DMS53 (cell line): ENCODE measurements at regions not wholly inside any gene's neighbourhood (a gene's known extent, or its start where the extent isn't known, plus 50 kb on each side); places are given as distances from the start of the nearest gene placed in this dataset.

Experiments used
- DNase-seq: peaks from one replicate; lab custom pipeline; 2025; lab: John Stamatoyannopoulos, UW

- DNase-seq: no peak
Observed at GRCh38 chr5:118052503-118052902, 935.8 kb downstream of the DTWD2 start.

- no peak for DNase-seq
Observed at GRCh38 chr5:118044169-118044568, 944.2 kb downstream of the DTWD2 start.

- DNase-seq: no peak
Observed at GRCh38 chr5:118043531-118043930, 944.8 kb downstream of the DTWD2 start.

GRCh38 chr5:118042076-118042475, 946.3 kb downstream of the DTWD2 start:
- peak; percentile 20 for DNase-seq

GRCh38 chr5:118040496-118040895, 947.9 kb downstream of the DTWD2 start:
- DNase-seq: no peak

GRCh38 chr5:118033686-118034338, 954.5 kb downstream of the DTWD2 start:
- DNase-seq: no peak

- DNase-seq: peak; percentile 7
Observed at GRCh38 chr5:118029807-118030206, 958.5 kb downstream of the DTWD2 start.

- DNase-seq: peak; percentile 79
Observed at GRCh38 chr5:118022062-118022461, 966.3 kb downstream of the DTWD2 start.

- DNase-seq: no peak
Observed at GRCh38 chr5:118017536-118017935, 970.8 kb downstream of the DTWD2 start.

- DNase-seq: no peak
Observed at GRCh38 chr5:118016396-118016795, 972.0 kb downstream of the DTWD2 start.

- DNase-seq: no peak
Observed at GRCh38 chr5:118015511-118015910, 972.8 kb downstream of the DTWD2 start.

GRCh38 chr5:118009741-118010297, 978.5 kb downstream of the DTWD2 start:
- DNase-seq: no peak

GRCh38 chr5:118008779-118009178, 979.6 kb downstream of the DTWD2 start:
- DNase-seq: no peak

GRCh38 chr5:118007262-118007661, 981.1 kb downstream of the DTWD2 start:
- peak; percentile 14 for DNase-seq

GRCh38 chr5:118006219-118006618, 982.1 kb downstream of the DTWD2 start:
- no peak for DNase-seq

- DNase-seq: peak; percentile 42
Observed at GRCh38 chr5:117999939-118000549, 988.3 kb downstream of the DTWD2 start.

- DNase-seq: no peak
Observed at GRCh38 chr5:117982691-117983090, 1005.7 kb downstream of the DTWD2 start.

GRCh38 chr5:117973785-117974184, 1014.6 kb downstream of the DTWD2 start:
- no peak for DNase-seq

GRCh38 chr5:117955831-117956230, 1032.5 kb downstream of the DTWD2 start:
- DNase-seq: peak; percentile 36

GRCh38 chr5:117954331-117954730, 1034.0 kb downstream of the DTWD2 start:
- no peak for DNase-seq

GRCh38 chr5:117953272-117953671, 1035.1 kb downstream of the DTWD2 start:
- DNase-seq: no peak

GRCh38 chr5:117947836-117948235, 1040.5 kb downstream of the DTWD2 start:
- no peak for DNase-seq

GRCh38 chr5:117947121-117947520, 1041.2 kb downstream of the DTWD2 start:
- no peak for DNase-seq

- peak; percentile 58 for DNase-seq
Observed at GRCh38 chr5:117945258-117945657, 1043.1 kb downstream of the DTWD2 start.
